ENCODE measurements at regions not wholly inside any gene's neighbourhood (a gene's known extent, or its start where the extent isn't known, plus 50 kb on each side); places are given as distances from the start of the nearest gene placed in this dataset.

- Mint-ChIP-seq H3K27ac (no peak overlapping the region), H3K4me1 (ENCODE audit: low read depth) (no peaks in the 10 kb centered on the region), H3K4me3 (no peak overlapping the region), H3K36me3 (ENCODE audit: insufficient read depth in 2 of 2) (no peaks in the 10 kb centered on the region), H3K27me3 (ENCODE audit: low read depth) (peaks cover 21% of the 10 kb centered on the region), H3K9me3 (peaks cover 0 to 5% of the 10 kb centered on the region in 2 donors)
- ATAC-seq (replicated peaks in 1 of 2) = no peak
- DNase-seq = no peak
Observed at GRCh38 chr21:15135867-15136629, 71.2 kb upstream of the NRIP1 start.

- no peak overlapping the region for H3K4me3 Mint-ChIP-seq
- H3K4me1 Mint-ChIP-seq (ENCODE audit: low read depth) = no peaks in the 10 kb centered on the region
- ATAC-seq (replicated peaks in 1 of 2) (no peak), DNase-seq (no peak)
- H3K27ac Mint-ChIP-seq = no peak overlapping the region
- no peaks in the 10 kb centered on the region for H3K9me3 Mint-ChIP-seq
- H3K36me3 Mint-ChIP-seq (ENCODE audit: insufficient read depth in 2 of 2) = no peaks in the 10 kb centered on the region
- H3K27me3 Mint-ChIP-seq (ENCODE audit: low read depth) = peaks cover 7% of the 10 kb centered on the region
Observed at GRCh38 chr21:15138490-15138889, 73.7 kb upstream of the NRIP1 start.

- Mint-ChIP-seq H3K9me3 (no peaks in the 10 kb centered on the region), H3K27me3 (ENCODE audit: low read depth) (peaks cover 7% of the 10 kb centered on the region), H3K4me3 (no peak overlapping the region), H3K36me3 (ENCODE audit: insufficient read depth in 2 of 2) (no peaks in the 10 kb centered on the region), H3K27ac (no peak overlapping the region), H3K4me1 (ENCODE audit: low read depth) (no peaks in the 10 kb centered on the region)
- ATAC-seq (replicated peaks in 1 of 2) = no peak
- DNase-seq = no peak
Observed at GRCh38 chr21:15139898-15140297, 75.1 kb upstream of the NRIP1 start.

DNA sequence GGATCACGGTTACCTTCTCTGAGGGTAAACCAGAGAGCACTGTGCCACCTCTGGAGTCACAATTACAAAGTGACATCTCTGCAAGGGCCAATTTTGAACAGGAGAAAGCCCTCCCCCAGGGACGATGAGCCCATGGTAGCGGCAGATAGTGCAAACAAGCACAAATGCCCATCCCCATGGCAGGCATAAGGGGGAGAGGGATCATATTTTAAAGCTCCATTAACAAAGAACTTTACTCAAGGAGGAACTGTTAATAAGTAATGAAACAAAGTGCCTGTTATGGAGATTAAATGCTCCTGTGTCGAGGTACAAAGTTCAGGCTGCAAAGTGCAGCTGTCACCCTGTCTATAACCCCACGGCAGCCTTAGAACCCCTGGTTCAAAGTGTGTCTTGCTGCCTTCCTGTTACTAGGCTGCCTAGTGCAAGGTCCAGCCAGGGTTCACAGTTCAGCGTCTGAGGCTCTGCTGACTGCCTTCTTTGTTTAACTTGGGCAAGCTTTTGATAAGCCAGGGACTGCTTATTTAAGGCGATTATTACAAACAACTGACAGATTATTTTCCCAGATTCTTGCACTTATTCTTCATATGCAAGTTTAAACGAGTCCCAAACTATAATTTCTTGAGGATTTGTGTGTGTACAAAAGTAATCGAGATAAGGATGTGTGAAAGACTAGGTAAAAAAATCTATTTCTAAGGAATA lies 75.7 kb upstream of the NRIP1 start:
- no peaks in the 10 kb centered on the region for H3K4me1 Mint-ChIP-seq (ENCODE audit: low read depth)
- H3K4me3 Mint-ChIP-seq = no peak overlapping the region
- ATAC-seq (replicated peaks in 1 of 2) (no peak), DNase-seq (no peak)
- H3K27me3 Mint-ChIP-seq (ENCODE audit: low read depth) = peaks cover 7% of the 10 kb centered on the region
- no peaks in the 10 kb centered on the region for H3K36me3 Mint-ChIP-seq (ENCODE audit: insufficient read depth in 2 of 2)
- no peaks in the 10 kb centered on the region for H3K9me3 Mint-ChIP-seq
- no peak overlapping the region for H3K27ac Mint-ChIP-seq

DNA sequence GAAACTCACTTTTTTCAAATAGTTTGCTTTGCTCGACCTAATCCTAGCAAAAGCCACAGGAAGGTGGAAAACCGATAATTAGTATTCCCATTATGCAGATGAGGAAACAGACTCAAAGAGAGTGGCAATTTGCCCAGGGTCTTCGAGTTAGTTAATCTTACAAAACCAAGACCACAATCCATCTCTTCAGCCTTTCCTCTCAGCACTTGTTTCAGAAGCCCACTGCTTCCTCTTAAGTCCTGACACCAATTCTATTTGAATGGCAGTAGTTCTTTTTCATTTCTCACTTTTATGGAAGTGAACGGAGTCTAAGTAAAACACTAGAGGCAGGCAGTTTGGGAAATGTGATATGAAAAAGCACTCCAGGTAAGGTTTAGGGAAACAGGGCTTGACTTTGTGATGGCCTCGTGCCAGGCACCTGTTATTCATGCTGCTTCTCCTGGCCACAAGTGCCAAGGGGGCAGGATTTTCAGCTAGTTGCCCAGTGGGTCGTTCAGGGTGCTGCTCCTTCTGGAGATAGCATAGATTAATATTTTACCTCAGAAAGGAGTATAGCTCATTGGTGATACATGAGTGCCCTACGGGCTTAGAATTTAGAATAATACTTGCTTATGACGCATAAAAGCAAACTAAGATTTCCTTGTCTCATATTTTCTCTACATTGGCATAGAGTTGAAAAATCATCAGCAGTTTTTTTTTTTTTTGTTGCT lies 76.6 kb upstream of the NRIP1 start:
- Mint-ChIP-seq H3K9me3 (no peaks in the 10 kb centered on the region), H3K4me3 (no peak overlapping the region), H3K4me1 (ENCODE audit: low read depth) (no peaks in the 10 kb centered on the region), H3K36me3 (ENCODE audit: insufficient read depth in 2 of 2) (no peaks in the 10 kb centered on the region), H3K27ac (no peak overlapping the region), H3K27me3 (ENCODE audit: low read depth) (peaks cover 7% of the 10 kb centered on the region)
- no peak for DNase-seq
- ATAC-seq (replicated peaks in 1 of 2) = no peak

- Mint-ChIP-seq H3K27me3 (ENCODE audit: low read depth) (peaks cover 7% of the 10 kb centered on the region), H3K9me3 (no peaks in the 10 kb centered on the region), H3K27ac (no peak overlapping the region), H3K36me3 (ENCODE audit: insufficient read depth in 2 of 2) (no peaks in the 10 kb centered on the region), H3K4me1 (ENCODE audit: low read depth) (no peaks in the 10 kb centered on the region), H3K4me3 (no peak overlapping the region)
- ATAC-seq (replicated peaks in 1 of 2) (no peak), DNase-seq (no peak)
Observed at GRCh38 chr21:15144026-15144425, 79.2 kb upstream of the NRIP1 start.

DNA sequence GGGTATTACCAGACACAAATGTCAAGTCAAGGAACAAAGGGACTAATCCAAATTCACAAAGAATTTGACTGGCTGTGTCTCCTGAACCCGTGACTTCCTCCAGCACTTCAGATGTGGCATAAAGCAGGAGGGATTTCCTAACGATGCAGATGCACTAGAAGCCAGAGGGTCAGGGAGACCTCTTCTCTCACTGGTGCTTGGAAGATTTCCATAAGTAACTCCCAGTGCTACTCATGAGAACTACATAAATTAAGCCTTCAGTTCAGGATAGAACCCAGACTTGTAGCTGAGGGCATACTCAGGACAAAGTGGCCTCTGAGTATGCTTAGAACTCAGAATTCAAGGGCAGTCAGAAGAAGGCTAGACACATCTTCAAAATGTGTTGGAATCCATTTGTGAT lies 83.6 kb upstream of the NRIP1 start:
- Mint-ChIP-seq H3K4me3 (no peak overlapping the region), H3K36me3 (ENCODE audit: insufficient read depth in 2 of 2) (no peaks in the 10 kb centered on the region), H3K4me1 (ENCODE audit: low read depth) (no peaks in the 10 kb centered on the region), H3K27me3 (ENCODE audit: low read depth) (no peaks in the 10 kb centered on the region), H3K27ac (no peak overlapping the region), H3K9me3 (peaks cover 0 to 3% of the 10 kb centered on the region in 2 donors)
- DNase-seq = no peak
- ATAC-seq (replicated peaks in 1 of 2) = no peak

- Mint-ChIP-seq H3K4me1 (ENCODE audit: low read depth) (no peaks in the 10 kb centered on the region), H3K27ac (no peak overlapping the region), H3K36me3 (ENCODE audit: insufficient read depth in 2 of 2) (peaks cover 1 to 2% of the 10 kb centered on the region in 2 donors), H3K4me3 (no peak overlapping the region), H3K9me3 (peaks cover 3 to 5% of the 10 kb centered on the region in 2 donors), H3K27me3 (ENCODE audit: low read depth) (no peaks in the 10 kb centered on the region)
- DNase-seq (no peak), ATAC-seq (replicated peaks in 1 of 2) (no peak)
Observed at GRCh38 chr21:15149600-15150224, 84.9 kb upstream of the NRIP1 start.

DNA sequence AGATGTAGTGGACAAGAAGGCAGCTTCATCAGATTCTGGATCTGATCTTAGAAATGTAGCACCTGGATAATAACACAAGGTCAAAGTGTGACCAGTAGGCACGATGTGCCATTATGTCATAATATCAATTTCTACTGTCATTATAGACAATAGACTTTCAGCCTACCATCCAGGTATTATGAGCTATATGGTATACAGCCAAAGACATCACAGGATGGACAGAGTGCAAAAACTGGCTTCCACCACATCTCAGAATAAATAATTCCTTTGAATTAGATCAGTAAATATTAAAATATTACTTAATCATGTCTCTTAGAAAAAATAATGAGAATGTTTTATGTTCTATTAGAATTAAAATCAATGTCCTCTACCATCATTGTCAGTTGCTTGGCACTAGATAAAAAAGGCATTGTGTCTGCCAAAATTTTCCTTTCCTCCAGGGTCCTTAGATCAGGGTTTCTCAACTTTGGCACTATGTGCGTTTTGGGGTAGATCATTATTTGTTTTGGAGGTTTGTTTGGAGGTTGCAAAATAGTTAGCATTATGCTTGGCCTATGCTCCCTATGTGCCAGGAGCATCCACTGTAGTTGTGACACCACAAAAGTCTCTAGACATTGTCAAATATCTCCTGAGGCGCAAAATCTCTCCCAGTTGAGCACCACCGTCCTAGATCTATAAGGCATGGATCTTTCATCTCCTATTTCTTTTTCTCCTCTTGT lies 86.7 kb upstream of the NRIP1 start:
- peaks cover 8 to 11% of the 10 kb centered on the region in 2 donors for H3K9me3 Mint-ChIP-seq
- ATAC-seq (replicated peaks in 1 of 2) = no peak
- no peaks in the 10 kb centered on the region for H3K27me3 Mint-ChIP-seq (ENCODE audit: low read depth)
- H3K36me3 Mint-ChIP-seq (ENCODE audit: insufficient read depth in 2 of 2) = peaks cover 2 to 3% of the 10 kb centered on the region in 2 donors
- no peak overlapping the region for H3K27ac Mint-ChIP-seq
- H3K4me1 Mint-ChIP-seq (ENCODE audit: low read depth) = no peaks in the 10 kb centered on the region
- H3K4me3 Mint-ChIP-seq = no peak overlapping the region
- DNase-seq = no peak

DNA sequence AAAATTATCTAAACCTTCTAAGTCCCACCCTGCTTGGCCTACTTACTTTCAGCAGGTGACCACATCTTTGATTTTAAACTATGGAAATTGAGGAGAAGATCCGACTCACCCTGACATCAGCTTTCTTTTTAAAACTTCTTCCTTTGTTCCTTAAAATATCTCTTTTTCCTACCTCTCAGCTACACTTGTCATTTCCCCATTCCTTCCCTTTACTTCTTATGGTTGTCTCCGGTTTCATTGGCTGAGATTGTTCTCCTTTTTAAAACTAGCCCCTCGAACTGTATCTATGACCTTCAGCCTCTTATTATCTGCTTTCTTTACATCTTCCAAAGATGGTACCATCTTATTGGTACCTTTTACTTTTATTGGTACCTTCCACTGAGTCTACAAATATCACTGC lies 87.8 kb upstream of the NRIP1 start:
- peaks cover 2 to 3% of the 10 kb centered on the region in 2 donors for H3K36me3 Mint-ChIP-seq (ENCODE audit: insufficient read depth in 2 of 2)
- H3K9me3 Mint-ChIP-seq = peaks cover 13 to 16% of the 10 kb centered on the region in 2 donors
- no peaks in the 10 kb centered on the region for H3K4me1 Mint-ChIP-seq (ENCODE audit: low read depth)
- H3K27me3 Mint-ChIP-seq (ENCODE audit: low read depth) = no peaks in the 10 kb centered on the region
- H3K4me3 Mint-ChIP-seq = no peak overlapping the region
- DNase-seq = no peak
- ATAC-seq (replicated peaks in 1 of 2) = no peak
- H3K27ac Mint-ChIP-seq = no peak overlapping the region

DNA sequence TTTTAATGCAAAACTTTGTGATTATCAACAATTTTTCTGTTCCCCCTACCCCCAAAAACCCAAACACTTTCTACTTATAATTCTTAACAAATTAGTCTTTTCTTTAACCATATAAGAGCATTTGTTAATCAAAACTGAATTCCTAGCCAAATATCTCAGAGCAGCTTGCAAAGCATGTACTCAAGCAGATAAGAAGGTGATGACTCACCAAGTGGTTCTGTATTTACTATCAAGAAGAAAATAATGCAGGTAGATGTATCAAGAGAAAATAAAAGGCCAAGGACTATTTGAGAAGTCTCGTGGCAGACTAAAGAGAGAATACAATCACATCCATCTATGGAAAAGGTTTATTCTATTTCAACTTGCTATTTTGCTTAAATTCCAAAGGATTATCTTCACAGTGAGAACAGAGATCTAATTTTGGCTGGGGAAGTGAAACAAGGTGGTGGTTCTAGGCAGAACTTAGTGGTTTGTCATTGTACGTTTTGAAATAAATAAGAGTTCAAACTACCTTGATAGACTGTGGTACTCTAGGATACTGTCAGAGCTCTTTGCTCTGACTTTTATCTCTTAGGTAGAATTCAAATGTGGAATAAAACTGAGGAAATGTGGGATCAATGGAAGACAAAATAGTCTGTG lies 94.7 kb upstream of the NRIP1 start:
- peaks cover 0 to 4% of the 10 kb centered on the region in 2 donors for H3K36me3 Mint-ChIP-seq (ENCODE audit: insufficient read depth in 2 of 2)
- H3K4me1 Mint-ChIP-seq (ENCODE audit: low read depth) = peaks cover 4% of the 10 kb centered on the region
- peaks cover 7% of the 10 kb centered on the region for H3K27me3 Mint-ChIP-seq (ENCODE audit: low read depth)
- peaks cover 12 to 19% of the 10 kb centered on the region in 2 donors for H3K9me3 Mint-ChIP-seq
- H3K27ac Mint-ChIP-seq = no peak overlapping the region
- no peak overlapping the region for H3K4me3 Mint-ChIP-seq
- no peak for ATAC-seq (replicated peaks in 1 of 2)
- DNase-seq = no peak

GRCh38 chr21:15160136-15160535 lies 95.3 kb upstream of the NRIP1 start:
- Mint-ChIP-seq H3K9me3 (peaks cover 10 to 14% of the 10 kb centered on the region in 2 donors), H3K27me3 (ENCODE audit: low read depth) (peaks cover 7% of the 10 kb centered on the region), H3K27ac (no peak overlapping the region), H3K4me1 (ENCODE audit: low read depth) (peaks cover 4% of the 10 kb centered on the region), H3K4me3 (no peak overlapping the region), H3K36me3 (ENCODE audit: insufficient read depth in 2 of 2) (peaks cover 0 to 3% of the 10 kb centered on the region in 2 donors)
- DNase-seq = no peak
- ATAC-seq (replicated peaks in 1 of 2) = no peak

All from activated T-cell treated with anti-CD3 and anti-CD28 coated beads, Interleukin-2, amount 50 U/mL, for 72 hours (primary cell).